T-cell (primary cell): ENCODE measurements at regions not wholly inside any gene's neighbourhood (a gene's known extent, or its start where the extent isn't known, plus 50 kb on each side); places are given as distances from the start of the nearest gene placed in this dataset.
A peak's percentile ranks its signal among the peaks of the same experiment; 100 is the strongest.

Experiments
- ATAC-seq, 4 experiments: fragments of 200-7000 bp in 3 of 4; fragments of 150-1000 bp in 1 of 4; cut with Tn5 transposase; replicated peaks in 1 of 4; 1 replicate in 3 of 4; 2 replicates in 1 of 4; pipeline ENCODE4 v1.10.0; 2021; ENCODE audit warnings: moderate library complexity in 3 of 4, mild to moderate bottlenecking in 2 of 4, moderate number of reproducible peaks in 1 of 4
- CTCF ChIA-PET, 2 donors: fragments of 300-600 bp; sonication (Branson Sonifier 250); formaldehyde crosslinking; loops; one replicate each; lab custom pipeline; 2022; ENCODE audit warnings: antibody characterized with exemption in 2 of 2; lab: Charles Lee
- POLR2A ChIA-PET, 2 donors: fragments of 300-600 bp; sonication (Branson Sonifier 250); formaldehyde crosslinking; loops; one replicate each; lab custom pipeline; 2022; ENCODE audit warnings: antibody characterized with exemption in 2 of 2; lab: Charles Lee
- DNase-seq, 35 experiments: peaks; one replicate each; pipeline versions ENCODE4 v3.0.0 to v3.0.0-alpha.2; 2013 to 2023
- H3K27ac ChIP-seq: one replicate; pipeline ENCODE4 v1.5.1; 2013; ENCODE audit warnings: low read length
- H3K27me3 ChIP-seq, 2 experiments: replicated peaks in 1 of 2; 1 replicate in 1 of 2; 2 replicates in 1 of 2; pipeline versions ENCODE4 v1.6.1 to v1.7.0; 2013; ENCODE audit warnings: low read length in 1 of 2, mixed read lengths in 1 of 2; ENCODE audit not compliant: control insufficient read depth in 2 of 2, insufficient read depth in 2 of 2; ENCODE audit errors: extremely low read depth in 1 of 2
- H3K36me3 ChIP-seq, 2 donors: 1 replicate in 1 of 2; 2 replicates in 1 of 2; pipeline versions ENCODE4 v1.6.1 to v1.7.0; 2013; ENCODE audit warnings: low read length in 1 of 2; ENCODE audit not compliant: control insufficient read depth in 2 of 2, insufficient read depth in 1 of 2; ENCODE audit errors: extremely low read depth in 1 of 2
- H3K4me1 ChIP-seq, 2 experiments: 1 replicate in 1 of 2; 2 replicates in 1 of 2; pipeline versions ENCODE4 v1.6.1 to v1.7.0; 2013; ENCODE audit warnings: low read length in 2 of 2, mixed read lengths in 1 of 2; ENCODE audit not compliant: insufficient read depth in 2 of 2, control insufficient read depth in 1 of 2; ENCODE audit errors: extremely low read depth in 1 of 2
- H3K4me3 ChIP-seq, 2 donors: 1 replicate in 1 of 2; 2 replicates in 1 of 2; pipeline versions ENCODE4 v1.5.1 to v1.7.0; 2013; ENCODE audit warnings: mild to moderate bottlenecking in 2 of 2, low read length in 1 of 2, moderate library complexity in 1 of 2; ENCODE audit not compliant: control insufficient read depth in 1 of 2; ENCODE audit errors: extremely low read depth in 1 of 2
- H3K9me3 ChIP-seq: 2 replicates; pipeline ENCODE4 v1.7.0; 2013
- H3K27ac Mint-ChIP-seq, 2 donors: one replicate each; pipeline ENCODE4 v1.8.0; 2020 to 2021; ENCODE audit warnings: mild to moderate bottlenecking in 2 of 2, mixed read lengths in 2 of 2
- H3K27me3 Mint-ChIP-seq, 2 donors: one replicate each; pipeline ENCODE4 v1.8.0; 2021 to 2022; ENCODE audit warnings: mixed read lengths in 2 of 2
- H3K36me3 Mint-ChIP-seq: one replicate; pipeline ENCODE4 v1.8.0; 2021; ENCODE audit warnings: mixed read lengths
- H3K4me1 Mint-ChIP-seq, 3 donors: one replicate each; pipeline ENCODE4 v1.8.0; 2020 to 2022; ENCODE audit warnings: mixed read lengths in 3 of 3, mild to moderate bottlenecking in 1 of 3
- H3K4me3 Mint-ChIP-seq, 3 donors: one replicate each; pipeline ENCODE4 v1.8.0; 2020 to 2022; ENCODE audit warnings: mild to moderate bottlenecking in 3 of 3, mixed read lengths in 3 of 3, moderate library complexity in 3 of 3
- H3K9me3 Mint-ChIP-seq, 3 donors: one replicate each; pipeline ENCODE4 v1.8.0; 2020 to 2022; ENCODE audit warnings: mixed read lengths in 3 of 3
- WGBS: methylation state at CpG from one replicate; pipeline ENCODE4 v1.1.5; 2013; ENCODE audit warnings: missing lambda C conversion rate; ENCODE audit not compliant: insufficient coverage; 5-methylcytosine and 5-hydroxymethylcytosine counted together

DNA sequence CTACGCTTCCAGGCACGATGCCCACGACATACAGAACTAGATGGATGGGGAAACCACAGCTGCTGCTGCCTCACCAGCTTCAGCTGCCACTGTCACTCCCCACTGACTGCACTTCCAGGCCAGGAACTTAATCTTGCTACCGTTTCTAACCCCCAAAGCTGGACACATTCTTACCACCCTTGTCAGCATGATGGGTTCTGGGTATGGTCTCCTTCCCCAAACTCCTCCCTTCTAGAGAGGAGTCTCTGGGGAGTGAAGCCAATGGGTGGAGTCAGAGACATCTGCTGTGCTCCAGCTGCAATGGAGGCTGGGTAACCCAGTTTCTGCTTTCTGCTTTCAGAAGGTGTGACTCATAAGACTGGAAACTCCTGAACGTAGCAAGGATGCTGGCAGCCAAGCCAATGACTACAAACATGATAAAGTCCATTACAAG lies 87.0 kb upstream of the THY1 start:
- WGBS = 53% methylated on average over 3 of the region's 5 CpGs
- peaks cover 6 to 23% of the 10 kb centered on the region in 2 donors for H3K27me3 Mint-ChIP-seq
- ATAC-seq (no peak), DNase-seq (peak in 1 of 35 experiments; percentile 33)
- H3K4me3 Mint-ChIP-seq = no peak overlapping the region
- H3K4me3 ChIP-seq = no peak overlapping the region
- H3K27ac Mint-ChIP-seq = no peak overlapping the region
- ChIA-PET POLR2A (no interaction called here), CTCF (no interaction called here)
- H3K4me1 ChIP-seq = no peaks in the 10 kb centered on the region
- no peak overlapping the region for H3K27ac ChIP-seq
- no peaks in the 10 kb centered on the region for H3K9me3 Mint-ChIP-seq
- no peaks in the 10 kb centered on the region for H3K4me1 Mint-ChIP-seq
- H3K36me3 Mint-ChIP-seq = no peaks in the 10 kb centered on the region
- no peaks in the 10 kb centered on the region for H3K9me3 ChIP-seq
- H3K27me3 ChIP-seq = peaks cover 0 to 33% of the 10 kb centered on the region in 2 experiments
- H3K36me3 ChIP-seq = no peaks in the 10 kb centered on the region

DNA sequence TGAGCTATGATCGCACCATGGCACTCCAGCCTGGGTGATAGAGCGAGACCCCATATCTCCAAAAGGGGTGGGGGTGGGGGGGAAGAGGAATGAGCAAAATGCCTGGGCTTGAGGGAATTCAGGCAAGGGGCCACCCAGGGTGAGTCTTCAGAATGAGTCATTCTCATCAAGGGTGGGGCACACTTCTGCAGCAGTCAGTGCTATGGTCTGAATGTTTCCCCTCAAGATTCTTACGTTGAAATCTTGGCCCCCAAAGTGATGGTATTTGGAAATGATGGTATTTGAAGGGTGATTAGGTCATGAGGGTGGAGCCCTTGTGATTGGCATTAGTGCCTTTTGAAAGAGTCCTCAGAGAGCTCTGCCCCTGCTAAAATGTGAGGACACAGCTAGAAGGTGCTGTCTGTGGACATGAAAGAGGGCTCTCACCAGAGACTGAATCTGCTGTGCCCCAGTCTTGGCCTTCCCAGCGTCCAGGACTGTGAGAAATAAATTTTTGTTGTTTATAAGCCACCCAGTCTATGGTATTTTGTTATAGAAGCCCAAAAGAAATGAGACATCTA lies 86.4 kb upstream of the THY1 start:
- Mint-ChIP-seq H3K9me3 (no peaks in the 10 kb centered on the region), H3K36me3 (no peaks in the 10 kb centered on the region), H3K4me1 (no peaks in the 10 kb centered on the region), H3K27me3 (peaks cover 6 to 21% of the 10 kb centered on the region in 2 donors), H3K4me3 (no peak overlapping the region), H3K27ac (no peak overlapping the region)
- no peaks in the 10 kb centered on the region for H3K36me3 ChIP-seq
- no peak overlapping the region for H3K4me3 ChIP-seq
- CTCF ChIA-PET = no interaction called here
- no peak overlapping the region for H3K27ac ChIP-seq
- ATAC-seq (no peak), DNase-seq (no peak)
- no peaks in the 10 kb centered on the region for H3K9me3 ChIP-seq
- WGBS = 51% methylated on average over 4 of the region's 4 CpGs
- peaks cover 0 to 31% of the 10 kb centered on the region in 2 experiments for H3K27me3 ChIP-seq
- H3K4me1 ChIP-seq = no peaks in the 10 kb centered on the region
- POLR2A ChIA-PET = no interaction called here

DNA sequence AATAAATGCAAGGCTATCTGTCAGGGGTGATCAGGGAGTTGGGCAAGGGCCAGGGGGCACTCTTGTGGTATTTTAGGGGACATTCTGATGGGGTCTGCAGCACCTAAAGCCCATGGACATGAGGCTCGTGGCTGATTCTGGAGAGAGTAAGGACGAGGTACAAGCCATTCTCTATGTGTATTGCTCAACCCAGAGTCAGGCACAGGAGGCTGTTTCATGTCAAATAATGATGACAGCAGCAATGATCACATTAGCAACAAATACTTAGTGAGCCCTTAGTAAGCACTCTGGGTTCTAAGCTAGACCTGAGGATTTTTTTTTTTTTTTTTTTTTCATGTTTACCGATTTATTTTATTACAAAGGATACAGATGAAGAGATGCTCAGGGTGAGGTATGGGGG lies 83.5 kb upstream of the THY1 start:
- POLR2A ChIA-PET = no interaction called here
- CTCF ChIA-PET = no interaction called here
- Mint-ChIP-seq H3K4me3 (no peak overlapping the region), H3K4me1 (no peaks in the 10 kb centered on the region), H3K27me3 (peaks cover 7 to 21% of the 10 kb centered on the region in 2 donors), H3K9me3 (no peaks in the 10 kb centered on the region), H3K27ac (no peak overlapping the region), H3K36me3 (no peaks in the 10 kb centered on the region)
- no peak overlapping the region for H3K4me3 ChIP-seq
- peaks cover 0 to 19% of the 10 kb centered on the region in 2 experiments for H3K27me3 ChIP-seq
- no peaks in the 10 kb centered on the region for H3K9me3 ChIP-seq
- DNase-seq (no peak), ATAC-seq (no peak)
- H3K36me3 ChIP-seq = no peaks in the 10 kb centered on the region
- no peaks in the 10 kb centered on the region for H3K4me1 ChIP-seq
- H3K27ac ChIP-seq = no peak overlapping the region
- no CpG with 5 or more reads among the region's 3 CpGs for WGBS

- Histone ChIP-seq H3K4me1 (no peaks in the 10 kb centered on the region), H3K36me3 (no peaks in the 10 kb centered on the region), H3K27ac (no peak overlapping the region), H3K27me3 (peaks cover 0 to 23% of the 10 kb centered on the region in 2 experiments), H3K9me3 (no peaks in the 10 kb centered on the region), H3K4me3 (no peak overlapping the region)
- POLR2A ChIA-PET = no interaction called here
- WGBS = 91% methylated on average over 8 of the region's 8 CpGs
- Mint-ChIP-seq H3K9me3 (no peaks in the 10 kb centered on the region), H3K27me3 (peaks cover 9 to 23% of the 10 kb centered on the region in 2 donors), H3K4me3 (no peak overlapping the region), H3K36me3 (no peaks in the 10 kb centered on the region), H3K4me1 (no peaks in the 10 kb centered on the region), H3K27ac (no peak overlapping the region)
- no peak for DNase-seq
- ATAC-seq = no peak
- CTCF ChIA-PET = no interaction called here
Measured at GRCh38 chr11:119505861-119506260, 82.9 kb upstream of the THY1 start.

DNA sequence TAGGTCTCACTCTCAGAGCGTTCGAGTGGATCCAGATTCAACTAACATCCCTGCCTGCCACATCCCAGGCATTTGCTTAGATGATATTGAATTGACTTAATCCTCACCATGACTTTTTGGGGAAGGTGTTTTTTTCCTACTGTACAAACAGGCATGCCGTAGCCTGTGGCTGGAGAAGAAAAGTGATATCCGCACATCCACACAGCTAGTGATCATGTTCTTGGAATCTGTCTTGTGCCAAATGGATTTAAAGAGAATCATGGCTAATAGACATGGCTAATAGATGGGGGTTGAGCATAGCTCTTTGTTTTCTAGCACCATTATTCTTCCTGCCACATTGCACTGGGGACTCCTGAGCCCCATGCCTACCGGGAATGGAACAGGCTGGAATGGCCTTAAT lies 82.1 kb upstream of the THY1 start:
- ATAC-seq (no peak), DNase-seq (no peak)
- Mint-ChIP-seq H3K27me3 (peaks cover 12 to 23% of the 10 kb centered on the region in 2 donors), H3K36me3 (no peaks in the 10 kb centered on the region), H3K27ac (no peak overlapping the region), H3K4me1 (no peaks in the 10 kb centered on the region), H3K4me3 (no peak overlapping the region), H3K9me3 (no peaks in the 10 kb centered on the region)
- H3K27me3 ChIP-seq = peaks cover 0 to 23% of the 10 kb centered on the region in 2 experiments
- no peaks in the 10 kb centered on the region for H3K9me3 ChIP-seq
- WGBS = no CpG with 5 or more reads among the region's 5 CpGs
- ChIA-PET CTCF (no interaction called here), POLR2A (no interaction called here)
- no peak overlapping the region for H3K4me3 ChIP-seq
- no peak overlapping the region for H3K27ac ChIP-seq
- H3K36me3 ChIP-seq = no peaks in the 10 kb centered on the region
- no peaks in the 10 kb centered on the region for H3K4me1 ChIP-seq

DNA sequence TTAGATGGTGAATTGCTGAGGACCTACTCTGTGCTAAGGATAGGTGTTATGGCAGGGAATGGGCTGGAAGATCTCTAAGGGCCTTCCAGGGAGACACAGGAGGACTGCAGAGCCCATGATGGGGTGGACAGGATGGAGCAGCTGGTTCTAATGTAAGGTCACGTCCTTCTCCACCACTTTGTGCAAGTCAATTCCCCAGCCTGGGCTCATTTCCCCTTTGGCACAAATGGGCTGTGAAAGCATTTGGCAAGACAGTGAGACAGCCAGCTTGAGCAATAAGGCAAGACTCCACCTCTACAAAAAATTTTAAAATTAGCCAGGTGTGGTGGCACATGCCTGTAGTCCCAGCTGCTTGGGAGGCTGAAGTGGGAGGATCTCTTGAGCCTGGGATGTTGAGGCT lies 81.4 kb upstream of the THY1 start:
- H3K4me1 Mint-ChIP-seq = no peaks in the 10 kb centered on the region
- no peaks in the 10 kb centered on the region for H3K9me3 Mint-ChIP-seq
- peaks cover 0 to 23% of the 10 kb centered on the region in 2 experiments for H3K27me3 ChIP-seq
- DNase-seq (no peak), ATAC-seq (no peak)
- ChIA-PET POLR2A (no interaction called here), CTCF (interaction anchor here (0.6 to 1.0 kb wide), 2 partner anchors 10 to 13 kb away, joined by 3 to 5 read pairs; no protein-coding TSS in a partner anchor)
- no peaks in the 10 kb centered on the region for H3K9me3 ChIP-seq
- H3K27ac ChIP-seq = no peak overlapping the region
- no peaks in the 10 kb centered on the region for H3K4me1 ChIP-seq
- no peak overlapping the region for H3K4me3 ChIP-seq
- no peaks in the 10 kb centered on the region for H3K36me3 ChIP-seq
- peaks cover 12 to 29% of the 10 kb centered on the region in 2 donors for H3K27me3 Mint-ChIP-seq
- H3K27ac Mint-ChIP-seq = no peak overlapping the region
- H3K4me3 Mint-ChIP-seq = no peak overlapping the region
- WGBS = no CpG with 5 or more reads among the region's 1 CpG
- H3K36me3 Mint-ChIP-seq = no peaks in the 10 kb centered on the region
